Muscle of leg (tissue), 3 donors: ENCODE measurements at regions not wholly inside any gene's neighbourhood (a gene's known extent, or its start where the extent isn't known, plus 50 kb on each side); places are given as distances from the start of the nearest gene placed in this dataset.

ENCODE experiments used
- DNase-seq: peaks from one replicate; pipeline ENCODE4 v3.0.0; 2013
- H3K27ac ChIP-seq: one replicate; pipeline ENCODE4 v1.5.1; 2013; ENCODE audit warnings: mild to moderate bottlenecking, low read length, control low read depth
- H3K27me3 ChIP-seq: one replicate; pipeline ENCODE4 v1.6.1; 2013; ENCODE audit warnings: low read length; ENCODE audit not compliant: control insufficient read depth, insufficient read depth
- H3K36me3 ChIP-seq: one replicate; pipeline ENCODE4 v1.6.1; 2013; ENCODE audit warnings: low read length; ENCODE audit not compliant: control insufficient read depth, insufficient read depth
- H3K4me1 ChIP-seq: one replicate; pipeline ENCODE4 v1.6.1; 2013; ENCODE audit warnings: low read length; ENCODE audit not compliant: control insufficient read depth, insufficient read depth
- H3K4me3 ChIP-seq: one replicate; pipeline ENCODE4 v1.5.1; 2013; ENCODE audit warnings: low read length, control low read depth
- H3K9me3 ChIP-seq: replicated peaks from 2 replicates; pipeline ENCODE4 v1.6.1; 2013; ENCODE audit warnings: low read depth, low read length; ENCODE audit not compliant: control insufficient read depth
- WGBS: methylation state at CpG from one replicate; pipeline ENCODE4 v1.1.5; 2013; ENCODE audit warnings: missing lambda C conversion rate; ENCODE audit not compliant: insufficient coverage; 5-methylcytosine and 5-hydroxymethylcytosine counted together

- Histone ChIP-seq H3K27me3 (no peaks in the 10 kb centered on the region), H3K36me3 (no peaks in the 10 kb centered on the region), H3K4me3 (no peak overlapping the region), H3K4me1 (no peaks in the 10 kb centered on the region), H3K9me3 (peaks cover 3% of the 10 kb centered on the region), H3K27ac (no peak overlapping the region)
- no peak for DNase-seq
Measured at GRCh38 chr3:83302091-83302490, 1540.6 kb upstream of the GBE1 start.

- no CpG with 5 or more reads among the region's 3 CpGs for WGBS
- no peaks in the 10 kb centered on the region for H3K27me3 ChIP-seq
- DNase-seq: no peak
- H3K9me3 ChIP-seq: no peaks in the 10 kb centered on the region
- no peaks in the 10 kb centered on the region for H3K36me3 ChIP-seq
- H3K4me3 ChIP-seq: no peak overlapping the region
- no peak overlapping the region for H3K27ac ChIP-seq
- no peaks in the 10 kb centered on the region for H3K4me1 ChIP-seq
Measured at GRCh38 chr3:83317605-83318004, 1556.2 kb upstream of the GBE1 start.

- Histone ChIP-seq H3K36me3 (no peaks in the 10 kb centered on the region), H3K9me3 (no peaks in the 10 kb centered on the region), H3K4me1 (no peaks in the 10 kb centered on the region), H3K27me3 (no peaks in the 10 kb centered on the region), H3K4me3 (no peak overlapping the region), H3K27ac (no peak overlapping the region)
- no peak for DNase-seq
Measured at GRCh38 chr3:83320726-83321125, 1559.3 kb upstream of the GBE1 start.

- H3K9me3 ChIP-seq: no peaks in the 10 kb centered on the region
- WGBS: no CpG with 5 or more reads among the region's 1 CpG
- H3K4me1 ChIP-seq: no peaks in the 10 kb centered on the region
- H3K36me3 ChIP-seq: no peaks in the 10 kb centered on the region
- no peaks in the 10 kb centered on the region for H3K27me3 ChIP-seq
- H3K4me3 ChIP-seq: no peak overlapping the region
- no peak for DNase-seq
- no peak overlapping the region for H3K27ac ChIP-seq
Measured at GRCh38 chr3:83321457-83321856, 1560.0 kb upstream of the GBE1 start.

GRCh38 chr3:83321891-83322290, 1560.4 kb upstream of the GBE1 start:
- no peaks in the 10 kb centered on the region for H3K27me3 ChIP-seq
- no CpG with 5 or more reads among the region's 1 CpG for WGBS
- no peak for DNase-seq
- H3K9me3 ChIP-seq: no peaks in the 10 kb centered on the region
- H3K4me3 ChIP-seq: no peak overlapping the region
- H3K4me1 ChIP-seq: no peaks in the 10 kb centered on the region
- H3K36me3 ChIP-seq: no peaks in the 10 kb centered on the region
- H3K27ac ChIP-seq: no peak overlapping the region

GRCh38 chr3:83354205-83354604, 1592.8 kb upstream of the GBE1 start:
- Histone ChIP-seq H3K27me3 (no peaks in the 10 kb centered on the region), H3K36me3 (no peaks in the 10 kb centered on the region), H3K27ac (no peak overlapping the region), H3K4me1 (no peaks in the 10 kb centered on the region), H3K9me3 (no peaks in the 10 kb centered on the region), H3K4me3 (no peak overlapping the region)
- no peak for DNase-seq
- WGBS: 86% methylated on average over 2 of the region's 2 CpGs

GRCh38 chr3:83393276-83393675, 1565.5 kb upstream of the CADM2 start:
- WGBS: 89% methylated on average over 3 of the region's 3 CpGs
- Histone ChIP-seq H3K27ac (no peak overlapping the region), H3K36me3 (no peaks in the 10 kb centered on the region), H3K9me3 (no peaks in the 10 kb centered on the region), H3K4me1 (no peaks in the 10 kb centered on the region), H3K27me3 (no peaks in the 10 kb centered on the region), H3K4me3 (no peak overlapping the region)
- DNase-seq: no peak

GRCh38 chr3:83403927-83404326, 1554.9 kb upstream of the CADM2 start:
- no peaks in the 10 kb centered on the region for H3K4me1 ChIP-seq
- H3K4me3 ChIP-seq: no peak overlapping the region
- no peaks in the 10 kb centered on the region for H3K36me3 ChIP-seq
- no peak overlapping the region for H3K27ac ChIP-seq
- H3K27me3 ChIP-seq: no peaks in the 10 kb centered on the region
- no peak for DNase-seq
- WGBS: 81% methylated on average over 10 of the region's 10 CpGs
- H3K9me3 ChIP-seq: no peaks in the 10 kb centered on the region

GRCh38 chr3:83426300-83426699, 1532.5 kb upstream of the CADM2 start:
- Histone ChIP-seq H3K36me3 (no peaks in the 10 kb centered on the region), H3K27ac (no peak overlapping the region), H3K4me3 (no peak overlapping the region), H3K27me3 (no peaks in the 10 kb centered on the region), H3K9me3 (no peaks in the 10 kb centered on the region), H3K4me1 (no peaks in the 10 kb centered on the region)
- no peak for DNase-seq
- WGBS: 77% methylated on average over 2 of the region's 2 CpGs

- Histone ChIP-seq H3K4me1 (no peaks in the 10 kb centered on the region), H3K9me3 (no peaks in the 10 kb centered on the region), H3K4me3 (no peak overlapping the region), H3K27me3 (no peaks in the 10 kb centered on the region), H3K36me3 (no peaks in the 10 kb centered on the region), H3K27ac (no peak overlapping the region)
- 0% methylated on average over 2 of the region's 3 CpGs for WGBS
- peak; percentile 1 for DNase-seq
Measured at GRCh38 chr3:83434880-83435587, 1523.8 kb upstream of the CADM2 start.

- Histone ChIP-seq H3K9me3 (no peaks in the 10 kb centered on the region), H3K27ac (no peak overlapping the region), H3K4me3 (no peak overlapping the region), H3K36me3 (no peaks in the 10 kb centered on the region), H3K4me1 (no peaks in the 10 kb centered on the region), H3K27me3 (no peaks in the 10 kb centered on the region)
- no CpG with 5 or more reads among the region's 1 CpG for WGBS
- DNase-seq: peak; percentile 20
Measured at GRCh38 chr3:83438188-83438587, 1520.6 kb upstream of the CADM2 start.
